Epithelial cell of esophagus (primary cell): ENCODE measurements at regions not wholly inside any gene's neighbourhood (a gene's known extent, or its start where the extent isn't known, plus 50 kb on each side); places are given as distances from the start of the nearest gene placed in this dataset.
"Not testable (repeated sequence)": the region's sequence is repeated elsewhere in the genome, so short reads cannot be mapped to it uniquely, and the experiment has no call there.

Experiments used
- DNase-seq: peaks from one replicate; pipeline ENCODE4 v3.0.0; 2010; ENCODE audit warnings: low read depth
- H3K4me3 ChIP-seq: 2 replicates; pipeline ENCODE4 v1.5.1; 2011; ENCODE audit warnings: mild to moderate bottlenecking, low read length, control low read depth
- CTCF ChIP-seq: IDR thresholded peaks from 2 replicates; pipeline ENCODE4 v1.5.1; 2011; ENCODE audit warnings: low read depth, mild to moderate bottlenecking, low read length, control low read depth, inconsistent platforms; ENCODE audit not compliant: insufficient read depth; ENCODE audit errors: missing control alignments

GRCh38 chr15:24823473-24823872, 131.3 kb upstream of the SNRPN start:
- TF ChIP-seq CTCF, result no peak
- DNase-seq, result peak; percentile 28
- H3K4me3 ChIP-seq, result no peak overlapping the region

GRCh38 chr15:24832282-24832681, 122.5 kb upstream of the SNRPN start:
- no peak for TF ChIP-seq CTCF
- H3K4me3 ChIP-seq, result no peak overlapping the region
- DNase-seq, result no peak

GRCh38 chr15:24835301-24835700, 119.5 kb upstream of the SNRPN start:
- DNase-seq, result no peak
- H3K4me3 ChIP-seq, result no peak overlapping the region

GRCh38 chr15:24848050-24848449, 106.7 kb upstream of the SNRPN start:
- TF ChIP-seq CTCF, result no peak
- peak overlapping the region; percentile 60 for H3K4me3 ChIP-seq
- DNase-seq, result peak; percentile 58

More at GRCh38 chr15:24835301-24835700, 119.5 kb upstream of the SNRPN start:
- TF ChIP-seq CTCF, result no peak

GRCh38 chr15:24856397-24857390, 98.1 kb upstream of the SNRPN start:
- peak; percentile 33 for DNase-seq
- H3K4me3 ChIP-seq, result no peak overlapping the region
- no peak for TF ChIP-seq CTCF

- peak; percentile 15 for DNase-seq
- H3K4me3 ChIP-seq, result no peak overlapping the region
- TF ChIP-seq CTCF, result no peak
Measured at GRCh38 chr15:24857763-24858162, 97.0 kb upstream of the SNRPN start.

- H3K4me3 ChIP-seq, DNase-seq: not testable (repeated sequence)
Measured at GRCh38 chr15:24858183-24858582, 96.6 kb upstream of the SNRPN start.
